ENCODE measurements at regions not wholly inside any gene's neighbourhood (a gene's known extent, or its start where the extent isn't known, plus 50 kb on each side); places are given as distances from the start of the nearest gene placed in this dataset.

DNA sequence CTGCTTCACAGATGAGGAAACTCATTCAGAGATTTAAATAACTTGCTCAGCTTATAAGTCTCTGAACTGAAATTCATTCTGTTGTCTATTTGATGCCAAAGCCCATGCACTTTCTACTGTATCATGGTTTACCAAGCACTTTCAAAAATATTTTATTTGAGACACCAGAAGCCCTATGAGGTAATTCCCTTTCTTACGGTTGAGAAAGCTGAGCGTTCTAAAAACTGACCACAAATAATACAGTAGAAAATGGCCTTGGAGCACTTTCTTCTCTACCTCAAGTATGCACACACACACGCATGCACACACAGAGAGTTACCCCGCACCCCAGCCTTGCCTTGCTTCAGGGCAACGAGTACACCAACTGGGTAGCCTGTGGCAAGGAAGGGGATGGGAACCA, 228.5 kb downstream of the RFC3 start:
- no peak for DNase-seq

GRCh38 chr13:34048652-34049051, 230.7 kb downstream of the RFC3 start:
- DNase-seq: no peak

DNA sequence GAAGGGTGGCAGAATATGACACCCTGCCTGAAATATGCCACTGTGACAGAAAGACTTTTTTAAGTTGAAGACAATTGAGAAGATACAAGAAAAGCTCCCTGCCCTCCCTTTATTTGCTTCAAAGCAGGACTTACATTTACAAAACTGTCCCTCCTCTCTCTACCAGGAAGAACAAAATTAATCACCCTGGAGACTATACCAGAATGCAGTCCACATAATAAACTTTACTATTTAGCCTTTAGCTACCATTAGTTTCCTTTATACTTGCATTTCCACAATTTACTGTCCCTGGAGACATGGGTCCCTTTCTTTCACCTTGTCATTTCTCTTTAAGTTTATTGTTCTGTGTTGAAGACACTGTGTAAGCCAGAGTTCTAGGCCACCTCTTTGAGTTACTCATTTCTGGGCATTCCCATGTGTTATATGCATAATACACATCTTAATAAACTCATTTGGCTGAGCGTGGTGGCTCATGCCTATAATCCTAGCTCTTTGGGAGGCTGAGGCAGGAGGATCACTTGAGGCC, 238.8 kb downstream of the RFC3 start:
- no peak for DNase-seq

GRCh38 chr13:34064456-34065205, 246.7 kb downstream of the RFC3 start:
- DNase-seq: no peak

GRCh38 chr13:34065928-34066327, 248.0 kb downstream of the RFC3 start:
- no peak for DNase-seq

DNA sequence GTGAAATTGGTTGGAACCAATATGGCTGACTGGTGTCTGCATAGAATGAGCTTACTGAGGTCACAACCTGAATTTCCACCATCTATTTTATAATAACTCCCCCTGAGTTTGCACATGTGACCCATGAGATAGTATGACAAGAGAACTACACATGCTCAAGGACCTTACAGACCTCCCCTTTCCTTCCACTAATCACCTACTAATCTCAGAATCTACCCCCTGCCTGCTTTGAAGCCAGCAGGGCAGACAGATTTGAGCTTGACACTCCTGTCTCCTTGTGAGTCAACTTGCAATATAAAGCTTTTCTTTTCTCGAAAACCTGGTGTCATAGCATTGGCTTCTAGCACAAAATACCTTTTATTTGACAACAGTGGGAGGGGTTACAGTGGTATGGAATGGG, 248.4 kb downstream of the RFC3 start:
- no peak for DNase-seq

DNA sequence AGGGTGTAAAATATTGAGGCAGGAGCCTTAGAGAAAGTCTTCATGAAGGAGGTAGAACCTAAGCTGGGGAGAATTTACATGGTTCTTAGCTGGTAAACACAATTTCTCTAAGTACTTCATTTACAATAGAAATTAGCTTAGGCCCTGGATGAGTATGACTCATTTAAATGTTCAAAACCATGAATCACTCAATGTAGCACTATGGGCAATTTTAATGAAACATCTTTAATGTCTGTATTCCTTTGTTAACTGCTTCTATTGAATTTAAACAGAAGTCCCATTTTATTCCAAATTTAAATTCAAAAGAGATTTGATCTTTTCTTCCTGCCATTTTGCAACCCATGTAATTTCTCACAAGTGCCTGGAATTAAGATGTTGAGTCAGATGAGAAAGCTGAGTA, 252.1 kb downstream of the RFC3 start:
- DNase-seq: no peak

- DNase-seq: no peak
Observed at GRCh38 chr13:34070544-34071303, 252.8 kb downstream of the RFC3 start.

- no peak for DNase-seq
Observed at GRCh38 chr13:34076319-34076718, 258.4 kb downstream of the RFC3 start.

DNA sequence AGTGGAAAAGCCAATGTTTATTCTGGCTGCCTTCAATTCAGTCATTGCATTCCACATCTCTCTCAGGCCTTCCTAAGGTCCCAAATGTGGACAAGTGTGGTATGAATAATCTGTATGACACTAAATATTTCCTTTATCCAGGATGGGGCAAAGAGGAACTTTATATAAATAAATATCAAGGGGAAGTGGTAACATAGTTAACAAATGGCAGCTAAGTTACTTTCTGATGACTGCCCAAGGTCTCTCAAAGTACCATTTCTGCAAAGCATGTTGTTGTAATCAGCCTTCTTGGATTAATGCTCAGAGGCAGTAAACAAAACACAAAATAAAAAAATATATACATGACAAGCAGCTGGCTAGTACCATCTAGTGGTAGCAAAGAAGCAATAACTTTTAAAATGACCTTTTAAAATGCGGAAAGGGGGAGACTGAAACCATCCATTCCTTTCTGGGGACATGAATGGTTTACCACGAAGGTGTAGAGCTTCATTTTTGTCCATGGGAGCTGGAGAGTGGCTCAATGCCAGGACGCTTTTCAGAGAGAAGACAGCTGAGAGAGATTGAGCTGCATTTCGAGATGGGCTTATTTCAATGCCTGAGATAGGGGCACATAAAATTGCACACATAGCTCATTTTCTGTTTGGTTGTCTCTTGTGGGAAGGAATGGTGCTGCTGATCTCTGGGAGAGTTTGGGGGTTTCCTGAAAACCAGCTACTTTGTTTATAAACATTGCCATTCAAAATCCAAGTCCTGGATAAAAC, 259.2 kb downstream of the RFC3 start:
- DNase-seq: no peak

DNA sequence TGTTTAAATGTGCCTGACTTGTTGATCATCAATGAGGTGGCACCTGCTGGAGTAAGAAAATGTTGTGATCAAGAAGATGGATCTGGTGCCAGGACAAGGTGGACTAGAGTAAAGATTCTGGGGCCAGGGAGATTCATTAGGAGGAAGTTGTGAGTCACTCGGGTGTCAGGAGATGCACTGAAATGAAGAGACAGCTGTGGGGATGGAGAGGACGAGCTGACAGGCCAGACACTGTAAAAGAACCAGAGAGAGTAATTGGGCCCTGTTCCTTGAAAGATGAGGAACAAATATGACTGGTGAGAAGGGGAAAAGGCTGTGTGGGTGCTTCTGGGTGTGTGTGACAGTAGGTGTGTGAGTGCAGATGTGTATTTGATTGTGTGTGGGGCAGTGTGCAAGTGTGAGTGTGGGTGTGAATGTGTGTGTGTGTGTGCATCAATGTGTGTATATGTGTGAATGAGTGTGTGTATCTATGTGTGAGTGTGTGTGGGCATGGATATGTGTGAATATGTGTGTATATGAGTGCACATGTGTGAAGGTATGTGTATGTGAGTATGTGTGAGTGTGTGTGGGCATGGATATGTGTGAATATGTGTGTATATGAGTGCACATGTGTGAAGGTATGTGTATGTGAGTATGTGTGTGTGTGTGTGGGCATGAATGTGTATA, 260.5 kb downstream of the RFC3 start:
- no peak for DNase-seq

DNA sequence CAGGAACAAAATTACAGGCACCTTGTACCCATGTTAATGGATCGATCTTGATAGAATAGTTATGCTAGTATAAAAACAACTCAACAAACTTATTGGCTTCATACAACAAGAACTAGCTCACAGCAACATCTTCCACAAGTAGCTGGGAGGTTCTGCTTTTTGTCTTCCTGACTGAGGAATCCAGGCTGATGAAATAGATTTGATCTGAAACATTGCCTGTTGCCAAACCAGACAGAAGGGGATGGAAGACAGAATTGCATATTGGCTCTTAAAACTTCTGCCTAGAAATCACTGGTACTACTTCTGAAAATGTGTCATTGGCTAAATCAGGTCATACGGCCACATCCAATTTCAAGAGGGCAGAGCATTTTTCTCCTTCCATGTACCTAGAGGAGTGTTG, 267.3 kb downstream of the RFC3 start:
- DNase-seq: no peak

DNA sequence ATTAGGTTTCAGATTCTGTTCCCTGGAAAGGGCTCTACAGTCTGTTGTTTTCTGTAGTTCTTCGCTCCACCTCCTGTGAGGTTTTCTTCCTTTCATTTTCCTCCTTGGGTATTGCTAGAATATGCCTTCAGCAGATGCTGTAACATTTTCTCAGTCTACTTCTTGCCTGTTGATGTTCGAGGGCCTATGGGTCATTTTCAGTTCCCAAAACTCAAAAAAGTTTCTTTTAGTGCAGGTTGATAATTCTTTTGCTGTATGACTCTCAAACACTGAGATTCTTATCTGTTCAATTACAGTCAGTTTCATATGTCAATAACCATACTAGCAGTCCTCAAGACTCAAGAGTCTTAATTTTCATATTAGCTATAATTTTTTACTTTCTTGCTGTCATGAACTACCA, 268.3 kb downstream of the RFC3 start:
- DNase-seq: no peak

GRCh38 chr13:34087791-34088190, 269.8 kb downstream of the RFC3 start:
- DNase-seq: no peak

DNA sequence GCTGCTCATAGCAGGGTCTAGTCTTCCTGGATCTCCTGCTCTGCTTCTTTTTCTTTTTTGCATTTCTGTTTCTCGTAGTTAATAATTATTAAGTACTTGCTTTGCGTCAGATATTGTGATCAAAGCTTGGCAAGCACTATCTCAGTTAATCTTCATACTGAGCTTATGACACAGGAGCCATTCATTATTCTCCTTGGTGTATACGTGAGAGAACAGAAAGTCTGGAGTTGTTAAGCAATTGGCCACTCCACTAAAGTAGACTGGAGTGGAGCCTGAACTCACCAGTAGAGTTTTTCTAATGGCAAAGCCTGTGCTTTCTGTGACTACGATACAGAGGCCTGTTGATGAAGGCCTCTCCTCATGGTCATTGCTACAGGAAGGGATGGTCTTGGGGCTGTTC, 285.9 kb downstream of the RFC3 start:
- DNase-seq: no peak

- no peak for DNase-seq
Observed at GRCh38 chr13:34104853-34105252, 286.9 kb downstream of the RFC3 start.

DNA sequence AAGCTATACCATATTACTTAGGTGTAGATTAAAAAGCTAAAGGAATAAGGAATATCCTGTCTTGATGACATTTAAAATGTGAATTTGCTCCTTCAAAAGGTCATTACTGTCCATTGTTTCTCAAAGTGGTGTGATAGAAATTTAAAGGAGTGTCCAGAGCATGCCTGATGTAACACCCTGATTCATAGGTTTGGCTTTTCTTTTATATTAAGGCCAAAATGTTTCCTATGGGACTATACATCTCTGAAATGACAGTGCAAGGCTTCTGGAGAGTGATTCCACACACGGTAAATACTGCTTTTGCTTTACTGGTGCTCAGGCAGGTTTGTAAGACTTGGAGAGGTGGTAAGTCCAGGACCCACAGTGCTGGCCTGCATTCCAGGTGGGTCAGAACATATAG, 289.9 kb downstream of the RFC3 start:
- DNase-seq: no peak

- DNase-seq: no peak
Observed at GRCh38 chr13:34108410-34108809, 290.5 kb downstream of the RFC3 start.

DNA sequence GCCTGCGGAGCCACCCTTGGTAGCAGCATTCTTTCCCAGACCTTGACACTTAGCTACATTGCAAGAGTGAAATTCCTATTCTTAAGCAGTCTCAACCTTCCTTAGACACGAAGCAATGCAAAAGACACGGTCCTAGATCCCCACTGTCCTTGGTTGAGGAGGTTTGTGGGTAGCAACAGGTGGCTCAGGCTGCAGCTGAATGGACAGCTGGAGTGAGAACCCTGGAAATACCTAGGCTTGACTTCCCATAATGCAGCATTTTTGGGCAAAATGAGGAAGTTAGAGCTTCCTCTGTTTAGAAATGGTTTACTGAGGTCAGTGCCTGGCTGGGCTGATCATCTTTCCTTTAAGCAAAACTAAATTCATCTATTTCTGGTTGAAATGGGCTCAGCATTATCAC, 296.6 kb downstream of the RFC3 start:
- DNase-seq: no peak

GRCh38 chr13:34116651-34117050, 298.7 kb downstream of the RFC3 start:
- no peak for DNase-seq

- no peak for DNase-seq
Observed at GRCh38 chr13:34124666-34125306, 306.8 kb downstream of the RFC3 start.

- no peak for DNase-seq
Observed at GRCh38 chr13:34127523-34127922, 309.6 kb downstream of the RFC3 start.

GRCh38 chr13:34128661-34129060, 310.7 kb downstream of the RFC3 start:
- no peak for DNase-seq
